Tibial artery (tissue), 4 donors: ENCODE measurements at regions not wholly inside any gene's neighbourhood (a gene's known extent, or its start where the extent isn't known, plus 50 kb on each side); places are given as distances from the start of the nearest gene placed in this dataset.

Experiments
- DNase-seq, 2 donors: peaks; one replicate each; pipeline ENCODE4 v3.0.0-alpha.2; 2019
- H3K27ac ChIP-seq, 2 donors: fragments of 200-600 bp; sonication (generic) in 1 of 2; 1 replicate in 1 of 2; 2 replicates in 1 of 2; pipeline ENCODE4 v1.5.1; 2018 to 2019; ENCODE audit warnings: mild to moderate bottlenecking in 1 of 2
- H3K27me3 ChIP-seq, 2 donors: fragments of 200-600 bp; sonication (generic) in 1 of 2; one replicate each; pipeline versions ENCODE4 v1.5.1 to v1.6.0; 2016 to 2019
- H3K36me3 ChIP-seq, 3 donors: fragments of 200-600 bp; sonication (generic) in 2 of 3; one replicate each; pipeline ENCODE4 v1.5.1; 2016 to 2019; ENCODE audit warnings: mild to moderate bottlenecking in 2 of 3
- H3K4me1 ChIP-seq, 4 donors: fragments of 200-600 bp; sonication (generic) in 2 of 4; 1 replicate in 3 of 4; 2 replicates in 1 of 4; pipeline ENCODE4 v1.5.1; 2016 to 2019
- H3K4me3 ChIP-seq, 2 donors: fragments of 200-600 bp; sonication (generic) in 1 of 2; 1 replicate in 1 of 2; 2 replicates in 1 of 2; pipeline ENCODE4 v1.5.1; 2018 to 2019; ENCODE audit warnings: mild to moderate bottlenecking in 2 of 2
- H3K9me3 ChIP-seq, 3 donors: fragments of 200-600 bp; sonication (generic) in 1 of 3; one replicate each; pipeline ENCODE4 v1.5.1; 2016 to 2019
- intact Hi-C: fragments of 100-400 bp; cut with DNase I; formaldehyde crosslinking; loops from one replicate; pipeline ENCODE4 v1.15.0; 2023; ENCODE audit warnings: low total_unique reads
- TF ChIP-seq, protein P1 (sequence below), 2 experiments: fragments of 200-600 bp in 1 of 2; fragments of 450-650 bp in 1 of 2; IDR thresholded peaks; one replicate each; pipeline ENCODE4 v1.5.1; 2017 to 2019; ENCODE audit warnings: antibody characterized with exemption in 2 of 2, mild to moderate bottlenecking in 1 of 2, moderate library complexity in 1 of 2

DNA sequence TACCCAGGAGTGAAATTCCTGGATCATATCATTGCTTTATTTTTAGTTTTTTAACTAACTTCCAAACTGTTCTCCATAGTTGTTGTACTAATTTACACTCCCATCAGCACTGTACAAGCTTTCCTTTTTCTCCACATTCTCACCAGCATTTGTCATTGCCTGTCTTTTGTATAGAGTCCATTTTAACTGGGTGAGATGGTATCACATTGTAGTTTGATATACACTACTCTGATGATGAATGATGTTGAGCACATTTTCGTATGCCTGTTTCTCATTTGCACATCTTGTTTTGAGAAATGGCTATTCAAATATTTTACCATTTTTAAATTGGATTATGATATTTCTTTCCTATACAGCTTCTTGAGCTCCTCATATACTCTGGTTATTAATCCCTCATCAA, 1586.6 kb downstream of the SI start:
- no peaks in the 10 kb centered on the region for H3K9me3 ChIP-seq
- DNase-seq: no peak
- H3K27me3 ChIP-seq: no peaks in the 10 kb centered on the region
- H3K36me3 ChIP-seq: no peaks in the 10 kb centered on the region
- H3K4me1 ChIP-seq: no peaks in the 10 kb centered on the region
- H3K4me3 ChIP-seq: no peak overlapping the region
- TF ChIP-seq, protein P1, sequence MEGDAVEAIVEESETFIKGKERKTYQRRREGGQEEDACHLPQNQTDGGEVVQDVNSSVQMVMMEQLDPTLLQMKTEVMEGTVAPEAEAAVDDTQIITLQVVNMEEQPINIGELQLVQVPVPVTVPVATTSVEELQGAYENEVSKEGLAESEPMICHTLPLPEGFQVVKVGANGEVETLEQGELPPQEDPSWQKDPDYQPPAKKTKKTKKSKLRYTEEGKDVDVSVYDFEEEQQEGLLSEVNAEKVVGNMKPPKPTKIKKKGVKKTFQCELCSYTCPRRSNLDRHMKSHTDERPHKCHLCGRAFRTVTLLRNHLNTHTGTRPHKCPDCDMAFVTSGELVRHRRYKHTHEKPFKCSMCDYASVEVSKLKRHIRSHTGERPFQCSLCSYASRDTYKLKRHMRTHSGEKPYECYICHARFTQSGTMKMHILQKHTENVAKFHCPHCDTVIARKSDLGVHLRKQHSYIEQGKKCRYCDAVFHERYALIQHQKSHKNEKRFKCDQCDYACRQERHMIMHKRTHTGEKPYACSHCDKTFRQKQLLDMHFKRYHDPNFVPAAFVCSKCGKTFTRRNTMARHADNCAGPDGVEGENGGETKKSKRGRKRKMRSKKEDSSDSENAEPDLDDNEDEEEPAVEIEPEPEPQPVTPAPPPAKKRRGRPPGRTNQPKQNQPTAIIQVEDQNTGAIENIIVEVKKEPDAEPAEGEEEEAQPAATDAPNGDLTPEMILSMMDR (IDR thresholded peaks at IDR 0.05): no peak
- intact Hi-C loops: no loop called here
- no peak overlapping the region for H3K27ac ChIP-seq

DNA sequence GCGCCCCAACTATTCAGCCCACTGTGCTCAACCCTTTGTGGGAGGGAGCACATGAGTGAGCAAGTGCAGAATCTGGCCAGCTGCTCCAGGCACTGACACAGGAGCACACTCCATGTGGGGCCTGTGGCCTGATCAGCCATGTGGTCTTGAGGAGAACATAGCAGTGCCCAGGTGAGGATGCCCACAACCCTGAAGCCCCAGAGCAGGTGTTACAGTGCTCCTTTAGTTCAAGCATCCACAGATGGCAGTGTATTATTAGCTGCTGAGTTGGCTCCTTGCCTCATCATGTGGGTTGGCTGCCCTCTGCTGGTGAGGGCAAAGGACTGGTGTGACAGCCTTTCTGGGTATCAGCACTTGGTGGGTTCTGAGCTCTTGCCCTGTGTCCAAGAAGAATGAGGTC, 1588.2 kb downstream of the SI start:
- no peaks in the 10 kb centered on the region for H3K27me3 ChIP-seq
- H3K4me1 ChIP-seq: no peaks in the 10 kb centered on the region
- DNase-seq: no peak
- H3K9me3 ChIP-seq: no peaks in the 10 kb centered on the region
- intact Hi-C loops: no loop called here
- TF ChIP-seq, protein P1 (IDR thresholded peaks at IDR 0.05): peak; percentile 20 to 23
- H3K36me3 ChIP-seq: no peaks in the 10 kb centered on the region
- no peak overlapping the region for H3K27ac ChIP-seq
- H3K4me3 ChIP-seq: no peak overlapping the region

DNA sequence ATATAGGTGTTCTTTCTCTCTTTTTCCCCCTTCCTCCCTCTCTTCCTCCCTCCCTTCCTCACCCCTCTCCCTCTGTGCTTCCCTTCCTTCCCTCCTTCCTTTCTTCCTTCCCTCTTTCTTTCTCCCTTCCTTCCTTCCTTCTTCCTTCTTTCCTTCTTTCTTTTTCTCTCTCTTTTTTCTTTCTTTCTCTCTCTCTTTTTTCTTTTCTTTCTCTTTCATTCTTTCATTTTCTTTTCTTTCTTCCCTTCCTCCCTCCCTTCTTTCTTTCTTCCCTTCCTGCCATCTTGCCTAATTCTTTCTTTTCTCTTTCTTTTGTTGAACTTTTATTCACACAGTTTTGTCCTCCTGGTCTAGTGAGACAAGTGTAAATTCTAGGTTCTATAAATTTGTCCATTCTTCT, 1595.6 kb downstream of the SI start:
- H3K9me3 ChIP-seq: no peaks in the 10 kb centered on the region
- DNase-seq: no peak
- H3K27me3 ChIP-seq: no peaks in the 10 kb centered on the region
- intact Hi-C loops: no loop called here
- TF ChIP-seq, protein P1 (IDR thresholded peaks at IDR 0.05): no peak
- no peaks in the 10 kb centered on the region for H3K4me1 ChIP-seq
- no peak overlapping the region for H3K27ac ChIP-seq
- no peak overlapping the region for H3K4me3 ChIP-seq
- H3K36me3 ChIP-seq: no peaks in the 10 kb centered on the region

DNA sequence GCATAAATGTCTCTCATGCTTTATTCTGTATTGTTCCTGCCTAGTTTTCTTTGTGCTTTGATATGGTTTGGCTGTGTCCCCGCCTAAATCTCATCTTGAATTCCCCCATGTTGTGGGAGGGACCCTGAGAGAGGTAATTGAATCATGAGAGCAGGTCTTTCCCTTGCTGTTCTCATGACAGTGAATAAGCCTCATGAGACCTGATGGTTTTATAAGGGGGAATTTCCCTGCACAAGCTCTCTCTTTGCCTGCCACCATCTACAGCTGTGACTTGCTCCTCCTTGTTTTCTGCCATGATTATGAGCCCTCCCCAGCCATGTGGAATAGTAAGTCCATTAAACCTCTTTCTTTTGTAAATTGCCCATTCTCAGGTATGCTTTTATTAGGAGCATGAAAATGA, 1596.6 kb downstream of the SI start:
- no peak overlapping the region for H3K4me3 ChIP-seq
- TF ChIP-seq, protein P1 (IDR thresholded peaks at IDR 0.05): no peak
- H3K4me1 ChIP-seq: no peaks in the 10 kb centered on the region
- no peaks in the 10 kb centered on the region for H3K9me3 ChIP-seq
- no peak overlapping the region for H3K27ac ChIP-seq
- no peaks in the 10 kb centered on the region for H3K27me3 ChIP-seq
- DNase-seq: no peak
- H3K36me3 ChIP-seq: no peaks in the 10 kb centered on the region
- intact Hi-C loops: no loop called here

DNA sequence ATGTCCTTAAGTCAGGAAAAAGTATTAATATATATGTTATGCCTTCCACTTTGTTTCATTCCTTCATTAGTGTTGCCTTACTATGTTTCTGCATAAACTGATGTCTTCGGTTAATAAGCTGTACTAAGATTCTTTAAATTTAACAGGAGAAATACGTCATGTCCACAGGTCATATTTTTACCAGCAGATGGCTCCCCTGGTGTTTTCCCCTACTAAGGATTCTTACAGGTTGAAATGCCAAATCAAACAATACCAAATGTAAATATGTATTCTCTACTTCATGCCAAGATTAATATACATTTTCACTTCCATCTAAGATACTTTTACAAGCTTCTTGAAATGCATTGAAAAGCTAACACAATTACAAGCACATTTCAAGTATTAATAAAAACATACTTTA, 1602.1 kb downstream of the SI start:
- intact Hi-C loops: no loop called here
- TF ChIP-seq, protein P1 (IDR thresholded peaks at IDR 0.05): no peak
- no peaks in the 10 kb centered on the region for H3K9me3 ChIP-seq
- no peak for DNase-seq
- H3K4me3 ChIP-seq: no peak overlapping the region
- no peaks in the 10 kb centered on the region for H3K4me1 ChIP-seq
- H3K36me3 ChIP-seq: no peaks in the 10 kb centered on the region
- H3K27ac ChIP-seq: no peak overlapping the region
- H3K27me3 ChIP-seq: no peaks in the 10 kb centered on the region

DNA sequence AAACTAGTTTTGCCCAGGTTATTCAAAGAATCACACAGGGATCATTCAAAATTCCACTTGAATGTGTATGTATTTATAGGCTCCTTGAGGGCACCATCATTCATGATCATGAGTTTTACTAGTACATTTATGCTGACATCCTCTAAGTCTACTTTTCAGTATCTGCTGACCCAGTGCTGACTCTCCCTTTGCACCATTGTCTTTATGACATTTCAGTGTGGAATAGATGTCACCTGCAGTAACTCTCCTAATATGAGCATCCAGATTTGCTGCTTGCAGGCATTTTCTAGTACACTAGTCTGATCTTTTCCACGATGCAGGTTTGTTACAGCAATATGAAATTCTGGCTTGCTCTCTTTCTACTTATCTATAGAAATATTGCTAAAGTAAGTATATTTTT, 1603.5 kb downstream of the SI start:
- Histone ChIP-seq H3K9me3 (no peaks in the 10 kb centered on the region), H3K27ac (no peak overlapping the region), H3K36me3 (no peaks in the 10 kb centered on the region), H3K4me3 (no peak overlapping the region), H3K27me3 (no peaks in the 10 kb centered on the region), H3K4me1 (no peaks in the 10 kb centered on the region)
- intact Hi-C loops: no loop called here
- DNase-seq: no peak
- TF ChIP-seq, protein P1 (IDR thresholded peaks at IDR 0.05): no peak
